H1 (cell line): ENCODE measurements at regions not wholly inside any gene's neighbourhood (a gene's known extent, or its start where the extent isn't known, plus 50 kb on each side); places are given as distances from the start of the nearest gene placed in this dataset.

ENCODE experiments used
- CTCF ChIA-PET: fragments of 300-600 bp; sonication (Branson Sonifier 250); formaldehyde crosslinking; loops from one replicate; lab custom pipeline; 2021; ENCODE audit not compliant: partially characterized antibody; lab: Charles Lee
- POLR2A ChIA-PET: fragments of 300-600 bp; sonication (Branson Sonifier 250); formaldehyde crosslinking; loops from one replicate; lab custom pipeline; 2021; ENCODE audit warnings: inconsistent platforms; ENCODE audit not compliant: partially characterized antibody; lab: Charles Lee
- DNase-seq, 2 experiments: peaks; one replicate each; pipeline versions ENCODE4 v3.0.0 to v3.0.0-alpha.2; 2010 to 2022; ENCODE audit warnings: low spot score in 2 of 2, low read depth in 1 of 2, mixed read lengths in 1 of 2
- FAIRE-seq: peaks from 2 replicates; lab custom pipeline; 2011; peaks lifted over from hg19 to GRCh38; lab: Jason Lieb, UNC
- H2AFZ ChIP-seq: 2 replicates; pipeline ENCODE4 v1.8.1; 2012; ENCODE audit warnings: low read length, inconsistent platforms
- H2AK5ac ChIP-seq: 2 replicates; pipeline ENCODE4 v1.6.1; 2013; ENCODE audit warnings: low read depth, low read length
- H2BK120ac ChIP-seq: replicated peaks from 2 replicates; pipeline ENCODE3; 2013; ENCODE audit warnings: low read depth, low read length, inconsistent platforms
- H2BK12ac ChIP-seq: 2 replicates; pipeline ENCODE4 v1.6.1; 2013; ENCODE audit warnings: low read depth, low read length
- H2BK15ac ChIP-seq: 2 replicates; pipeline ENCODE4 v1.6.1; 2013; ENCODE audit warnings: low read length
- H2BK20ac ChIP-seq: 2 replicates; pipeline ENCODE4 v1.6.1; 2013; ENCODE audit warnings: low read length
- H2BK5ac ChIP-seq: 2 replicates; pipeline ENCODE4 v1.6.1; 2013; ENCODE audit warnings: low read depth, low read length
- H3K14ac ChIP-seq: 2 replicates; pipeline ENCODE4 v1.6.1; 2013; ENCODE audit warnings: inconsistent platforms; ENCODE audit not compliant: insufficient read length
- H3K18ac ChIP-seq: 2 replicates; pipeline ENCODE4 v1.6.1; 2013; ENCODE audit warnings: low read length; ENCODE audit errors: extremely low read depth
- H3K23ac ChIP-seq: 2 replicates; pipeline ENCODE4 v1.6.1; 2013; ENCODE audit warnings: inconsistent platforms; ENCODE audit not compliant: insufficient read length
- H3K23me2 ChIP-seq: 2 replicates; pipeline ENCODE4 v1.6.1; 2013; ENCODE audit warnings: low read depth, low read length
- H3K27ac ChIP-seq: 2 replicates; pipeline ENCODE4 v1.6.1; 2011; ENCODE audit warnings: low read depth, low read length, inconsistent platforms
- H3K27me3 ChIP-seq, 4 experiments: replicated peaks in 1 of 4; 1 replicate in 1 of 4; 2 replicates in 3 of 4; pipeline versions ENCODE4 v1.6.1 to v1.8.1; 2011 to 2013; ENCODE audit warnings: low read length in 3 of 4, mild to moderate bottlenecking in 3 of 4, inconsistent platforms in 2 of 4, mixed read lengths in 2 of 4, moderate library complexity in 1 of 4; ENCODE audit not compliant: control insufficient read depth in 3 of 4, insufficient read depth in 3 of 4; ENCODE audit errors: extremely low read depth in 1 of 4
- H3K36me3 ChIP-seq, 4 experiments: 2 replicates each; pipeline versions ENCODE4 v1.6.1 to v1.8.1; 2011 to 2013; ENCODE audit warnings: mild to moderate bottlenecking in 4 of 4, low read length in 3 of 4, moderate library complexity in 2 of 4, control low read depth in 1 of 4, inconsistent platforms in 1 of 4; ENCODE audit not compliant: insufficient read depth in 4 of 4, control insufficient read depth in 2 of 4
- H3K4ac ChIP-seq: replicated peaks from 2 replicates; pipeline ENCODE3; 2013; ENCODE audit warnings: low read length, low read depth, mixed read lengths, inconsistent platforms; ENCODE audit not compliant: insufficient read length
- H3K4me1 ChIP-seq, 4 experiments: replicated peaks in 1 of 4; 1 replicate in 1 of 4; 2 replicates in 3 of 4; pipeline versions ENCODE4 v1.6.1 to v1.8.1; 2011 to 2013; ENCODE audit warnings: low read length in 3 of 4, inconsistent platforms in 2 of 4, mixed read lengths in 1 of 4; ENCODE audit not compliant: insufficient read depth in 4 of 4, control insufficient read depth in 3 of 4
- H3K4me2 ChIP-seq, 2 experiments: 2 replicates each; pipeline versions ENCODE4 v1.6.1 to v1.8.1; 2011 to 2013; ENCODE audit warnings: low read depth in 2 of 2, low read length in 2 of 2, control low read depth in 1 of 2, inconsistent platforms in 1 of 2, mild to moderate bottlenecking in 1 of 2; ENCODE audit not compliant: insufficient read depth in 1 of 2
- H3K4me3 ChIP-seq, 4 experiments: fragments of 200-600, 300-600 bp in 1 of 4; sonication (generic), shearing (Covaris generic), sonication (Bioruptor Twin) in 1 of 4; 2 replicates each; pipeline versions ENCODE4 v1.5.1 to v1.8.1; 2011 to 2016; ENCODE audit warnings: low read length in 4 of 4, low read depth in 3 of 4, control low read depth in 2 of 4, inconsistent platforms in 2 of 4, mild to moderate bottlenecking in 2 of 4, mixed read lengths in 1 of 4, moderate library complexity in 1 of 4; ENCODE audit not compliant: insufficient read depth in 2 of 4; ENCODE audit errors: extremely low read depth in 1 of 4
- H3K56ac ChIP-seq: replicated peaks from 2 replicates; pipeline ENCODE3; 2013; ENCODE audit warnings: low read depth, mild to moderate bottlenecking, mixed read lengths, low read length, inconsistent platforms; ENCODE audit not compliant: insufficient read length
- H3K79me1 ChIP-seq: 2 replicates; pipeline ENCODE4 v1.6.1; 2013; ENCODE audit warnings: low read depth, low read length, control low read depth
- H3K79me2 ChIP-seq, 2 experiments: 2 replicates each; pipeline versions ENCODE4 v1.6.1 to v1.8.1; 2012 to 2013; ENCODE audit warnings: low read length in 2 of 2, mild to moderate bottlenecking in 2 of 2, inconsistent platforms in 1 of 2; ENCODE audit not compliant: insufficient read depth in 2 of 2, control insufficient read depth in 1 of 2
- H3K9ac ChIP-seq, 4 experiments: replicated peaks in 1 of 4; 1 replicate in 1 of 4; 2 replicates in 3 of 4; pipeline versions ENCODE4 v1.6.1 to v1.8.1; 2011 to 2013; ENCODE audit warnings: low read depth in 3 of 4, low read length in 3 of 4, control low read depth in 2 of 4, mild to moderate bottlenecking in 2 of 4, moderate library complexity in 2 of 4, inconsistent platforms in 1 of 4; ENCODE audit errors: extremely low read depth in 1 of 4
- H3K9me3 ChIP-seq, 2 experiments: 2 replicates each; pipeline versions ENCODE4 v1.6.1 to v1.8.1; 2012 to 2013; ENCODE audit warnings: mild to moderate bottlenecking in 2 of 2, moderate library complexity in 2 of 2, control low read depth in 1 of 2, inconsistent platforms in 1 of 2, low read depth in 1 of 2, low read length in 1 of 2, mixed read lengths in 1 of 2; ENCODE audit not compliant: insufficient read depth in 2 of 2
- H4K20me1 ChIP-seq, 2 experiments: replicated peaks in 1 of 2; 2 replicates each; pipeline versions ENCODE3 to v1.8.1; 2011 to 2013; ENCODE audit warnings: inconsistent platforms in 2 of 2, low read length in 2 of 2, mild to moderate bottlenecking in 1 of 2; ENCODE audit not compliant: insufficient read depth in 2 of 2, control insufficient read depth in 1 of 2
- H4K5ac ChIP-seq: 2 replicates; pipeline ENCODE4 v1.6.1; 2013; ENCODE audit warnings: low read length, low read depth, mixed read lengths, inconsistent platforms; ENCODE audit not compliant: insufficient read length
- H4K8ac ChIP-seq: 2 replicates; pipeline ENCODE4 v1.8.0; 2013; ENCODE audit warnings: mild to moderate bottlenecking, moderate library complexity, low read length, inconsistent platforms; ENCODE audit not compliant: insufficient read depth; ENCODE audit errors: extremely low read depth
- H4K91ac ChIP-seq: replicated peaks from 2 replicates; pipeline ENCODE3; 2013; ENCODE audit warnings: low read length, mixed read lengths, inconsistent platforms; ENCODE audit not compliant: insufficient read length
- BRCA1 ChIP-seq: IDR thresholded peaks from 2 replicates; pipeline ENCODE4 v1.6.1; 2012; ENCODE audit warnings: low read depth, low read length, improper control_type of control experiment
- CBX5 ChIP-seq: fragments of 300-800, 300-1000 bp; sonication (generic); IDR thresholded peaks from 2 replicates; pipeline ENCODE4 v1.7.1; 2016; ENCODE audit warnings: antibody characterized with exemption, low read length, low read depth
- TF ChIP-seq, protein P1 (sequence below): IDR thresholded peaks from 2 replicates; pipeline ENCODE4 v1.6.1; 2011; ENCODE audit warnings: low read depth, mild to moderate bottlenecking, low read length; ENCODE audit not compliant: insufficient read depth

DNA sequence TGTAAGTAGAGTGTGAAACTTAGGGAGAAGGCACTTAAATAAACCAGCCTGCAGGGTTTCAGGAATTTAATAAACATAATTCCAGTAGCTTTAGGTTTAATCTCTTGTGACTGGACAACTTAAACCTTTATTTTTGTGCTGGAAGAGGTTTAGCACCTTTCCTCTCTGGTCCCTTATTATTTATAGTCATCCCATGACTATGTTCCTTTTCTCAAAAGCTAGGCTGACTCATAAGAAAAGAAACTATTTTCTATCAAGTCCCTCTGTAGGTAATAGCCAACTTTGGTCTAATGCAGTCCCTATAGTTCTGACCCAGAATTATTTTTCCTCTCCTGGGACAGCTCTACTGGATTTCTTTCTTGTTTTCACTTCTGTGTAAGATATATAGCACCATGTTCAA, 588.9 kb downstream of the NR2F1-AS1 start:
- H3K27me3 ChIP-seq = no peaks in the 10 kb centered on the region
- H2AK5ac ChIP-seq = no peak overlapping the region
- TF ChIP-seq, protein P1, sequence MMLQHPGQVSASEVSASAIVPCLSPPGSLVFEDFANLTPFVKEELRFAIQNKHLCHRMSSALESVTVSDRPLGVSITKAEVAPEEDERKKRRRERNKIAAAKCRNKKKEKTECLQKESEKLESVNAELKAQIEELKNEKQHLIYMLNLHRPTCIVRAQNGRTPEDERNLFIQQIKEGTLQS = no peak
- TF ChIP-seq CBX5 (no peak), BRCA1 (no peak)
- no peak overlapping the region for H2BK120ac ChIP-seq
- no peak overlapping the region for H2AFZ ChIP-seq
- H4K20me1 ChIP-seq = no peaks in the 10 kb centered on the region
- no peak overlapping the region for H3K18ac ChIP-seq
- peaks cover 0 to 10% of the 10 kb centered on the region in 2 experiments; a peak in 1 of 4 replicates for H3K9me3 ChIP-seq
- no peaks in the 10 kb centered on the region for H3K23me2 ChIP-seq
- POLR2A ChIA-PET = no interaction called here
- no peak overlapping the region for H2BK12ac ChIP-seq
- CTCF ChIA-PET = no interaction called here
- FAIRE-seq (no peak), DNase-seq (no peak)
- no peak overlapping the region for H4K8ac ChIP-seq
- no peaks in the 10 kb centered on the region for H3K79me2 ChIP-seq
- no peak overlapping the region for H2BK5ac ChIP-seq
- H3K56ac ChIP-seq = no peak overlapping the region
- H3K9ac ChIP-seq = no peak overlapping the region
- no peak overlapping the region for H3K4me2 ChIP-seq
- no peak overlapping the region for H3K27ac ChIP-seq
- H3K79me1 ChIP-seq = no peaks in the 10 kb centered on the region
- H4K91ac ChIP-seq = no peak overlapping the region
- H3K4ac ChIP-seq = no peak overlapping the region
- H2BK20ac ChIP-seq = no peak overlapping the region
- no peaks in the 10 kb centered on the region for H3K4me1 ChIP-seq
- no peak overlapping the region for H4K5ac ChIP-seq
- H3K4me3 ChIP-seq = no peak overlapping the region
- no peak overlapping the region for H3K23ac ChIP-seq
- H3K36me3 ChIP-seq = no peaks in the 10 kb centered on the region
- no peak overlapping the region for H3K14ac ChIP-seq
- no peak overlapping the region for H2BK15ac ChIP-seq
